ENCODE measurements at regions not wholly inside any gene's neighbourhood (a gene's known extent, or its start where the extent isn't known, plus 50 kb on each side); places are given as distances from the start of the nearest gene placed in this dataset.

GRCh38 chr18:45316127-45316526, 299.1 kb upstream of the SLC14A2 start:
- no peaks in the 10 kb centered on the region for H3K36me3 ChIP-seq
- no peaks in the 10 kb centered on the region for H3K9me3 ChIP-seq
- no peak for TF ChIP-seq POLR2A (IDR thresholded peaks at IDR 0.05)
- TF ChIP-seq CTCF (IDR thresholded peaks at IDR 0.05 in 8 of 11, conservative IDR thresholded peaks at IDR 0.05 in 3 of 11) = no peak
- no peak for TF ChIP-seq POLR2AphosphoS5 (IDR thresholded peaks at IDR 0.05)
- no peaks in the 10 kb centered on the region for H3K4me1 ChIP-seq
- no peak overlapping the region for H3K27ac ChIP-seq
- intact Hi-C loops (cut with DNase I; ENCODE audit: low total_unique reads) = no loop called here
- WGBS, 5 donors = 68 to 81% (median 75%) methylated on average over 3 of the region's 3 CpGs
- H3K27me3 ChIP-seq (replicated peaks in 1 of 7) = no peaks in the 10 kb centered on the region
- no peak for DNase-seq
- no peak overlapping the region for H3K4me3 ChIP-seq

- DNase-seq = no peak
- Histone ChIP-seq H3K9me3 (no peaks in the 10 kb centered on the region), H3K27me3 (replicated peaks in 1 of 7) (no peaks in the 10 kb centered on the region), H3K27ac (no peak overlapping the region), H3K4me1 (no peaks in the 10 kb centered on the region), H3K36me3 (no peaks in the 10 kb centered on the region), H3K4me3 (no peak overlapping the region)
- intact Hi-C loops (cut with DNase I; ENCODE audit: low total_unique reads) = no loop called here
- TF ChIP-seq CTCF (IDR thresholded peaks at IDR 0.05 in 8 of 11, conservative IDR thresholded peaks at IDR 0.05 in 3 of 11) (no peak), POLR2A (IDR thresholded peaks at IDR 0.05) (no peak), POLR2AphosphoS5 (IDR thresholded peaks at IDR 0.05) (no peak)
- whole genome bisulfite sequencing, 5 donors = 85 to 88% (median 88%) methylated on average over 10 of the region's 10 CpGs
Measured at GRCh38 chr18:45317948-45318640, 297.2 kb upstream of the SLC14A2 start.

GRCh38 chr18:45320724-45321123, 294.6 kb upstream of the SLC14A2 start:
- intact Hi-C loops (cut with DNase I; ENCODE audit: low total_unique reads) = no loop called here
- TF ChIP-seq CTCF (IDR thresholded peaks at IDR 0.05 in 8 of 11, conservative IDR thresholded peaks at IDR 0.05 in 3 of 11) = no peak
- no peak for TF ChIP-seq POLR2A (IDR thresholded peaks at IDR 0.05)
- no peak for TF ChIP-seq POLR2AphosphoS5 (IDR thresholded peaks at IDR 0.05)
- Histone ChIP-seq H3K9me3 (no peaks in the 10 kb centered on the region), H3K4me1 (no peaks in the 10 kb centered on the region), H3K36me3 (no peaks in the 10 kb centered on the region), H3K27ac (no peak overlapping the region), H3K4me3 (no peak overlapping the region), H3K27me3 (replicated peaks in 1 of 7) (no peaks in the 10 kb centered on the region)
- 71 to 85% (median 77%) methylated on average over 3 of the region's 3 CpGs for WGBS, 5 donors
- DNase-seq = no peak

GRCh38 chr18:45321520-45321919, 293.8 kb upstream of the SLC14A2 start:
- WGBS, 5 donors = 85 to 89% (median 85%) methylated on average over 8 of the region's 8 CpGs
- no peak for DNase-seq
- no peak for TF ChIP-seq POLR2A (IDR thresholded peaks at IDR 0.05)
- TF ChIP-seq POLR2AphosphoS5 (IDR thresholded peaks at IDR 0.05) = no peak
- TF ChIP-seq CTCF (IDR thresholded peaks at IDR 0.05 in 8 of 11, conservative IDR thresholded peaks at IDR 0.05 in 3 of 11) = no peak

More at GRCh38 chr18:45321520-45321919, 293.8 kb upstream of the SLC14A2 start:
- intact Hi-C loops (cut with DNase I; ENCODE audit: low total_unique reads) = no loop called here
- Histone ChIP-seq H3K27me3 (replicated peaks in 1 of 7) (no peaks in the 10 kb centered on the region), H3K4me3 (no peak overlapping the region), H3K36me3 (no peaks in the 10 kb centered on the region), H3K27ac (no peak overlapping the region), H3K4me1 (no peaks in the 10 kb centered on the region), H3K9me3 (no peaks in the 10 kb centered on the region)
